BLaER1 treated with 17β-estradiol and CSF1 and Interleukin-3, amounts not matched to agents 10 nM and 100 nM (cell line): ENCODE measurements at regions not wholly inside any gene's neighbourhood (a gene's known extent, or its start where the extent isn't known, plus 50 kb on each side); places are given as distances from the start of the nearest gene placed in this dataset.

Source experiments
- H3K27ac ChIP-seq, 11 experiments: shearing (Covaris generic); formaldehyde crosslinking; 2 replicates each; pipeline ENCODE4 v1.8.1; 2022
- H3K27me3 ChIP-seq, 11 experiments: shearing (Covaris generic); formaldehyde crosslinking; 2 replicates each; pipeline ENCODE4 v1.8.1; 2022
- H3K36me3 ChIP-seq, 11 experiments: shearing (Covaris generic); formaldehyde crosslinking; 2 replicates each; pipeline ENCODE4 v1.8.1; 2022
- H3K4me1 ChIP-seq, 10 experiments: shearing (Covaris generic); formaldehyde crosslinking; 2 replicates each; pipeline ENCODE4 v1.8.1; 2022
- H3K4me2 ChIP-seq, 11 experiments: shearing (Covaris generic); formaldehyde crosslinking; 2 replicates each; pipeline ENCODE4 v1.8.1; 2022
- H3K4me3 ChIP-seq, 10 experiments: shearing (Covaris generic); formaldehyde crosslinking; 2 replicates each; pipeline ENCODE4 v1.8.1; 2022
- H3K9ac ChIP-seq, 11 experiments: shearing (Covaris generic); formaldehyde crosslinking; 2 replicates each; pipeline ENCODE4 v1.8.1; 2022
- H3K9me3 ChIP-seq, 11 experiments: shearing (Covaris generic); formaldehyde crosslinking; replicated peaks in 1 of 11; 2 replicates each; pipeline ENCODE4 v1.8.1; 2022
- H4K20me1 ChIP-seq, 11 experiments: shearing (Covaris generic); formaldehyde crosslinking; 2 replicates each; pipeline ENCODE4 v1.8.1; 2022
- Cebpa-rat ChIP-seq, 11 experiments: shearing (Covaris generic); IDR thresholded peaks; 2 replicates each; pipeline ENCODE4 v1.8.1; 2022

DNA sequence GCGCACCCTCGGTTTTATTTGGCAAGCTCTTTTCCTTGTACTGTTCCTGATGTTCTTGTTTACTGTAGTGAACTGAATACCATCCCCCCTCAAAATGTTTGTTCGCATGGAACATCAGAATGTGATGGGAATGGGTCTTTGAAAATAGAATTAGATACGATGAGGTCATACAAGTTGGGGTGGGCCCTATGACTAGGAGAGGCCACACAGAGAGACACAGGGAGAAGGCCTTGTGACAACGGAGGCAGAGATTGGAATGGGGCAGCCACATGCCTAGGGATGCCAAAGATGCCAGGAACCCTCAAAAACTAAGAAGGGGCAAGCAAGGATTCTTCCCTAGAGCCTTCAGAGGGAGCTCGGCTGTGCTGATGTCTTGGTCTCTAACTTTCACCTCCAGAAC, 123.6 kb downstream of the FAM204A start:
- Histone ChIP-seq H3K4me1 (peaks cover 2 to 13% (median 7%) of the 10 kb centered on the region in 10 experiments), H3K4me2 (no peak overlapping the region), H3K27me3 (no peaks in the 10 kb centered on the region), H3K9ac (no peak overlapping the region), H4K20me1 (no peaks in the 10 kb centered on the region), H3K4me3 (no peak overlapping the region), H3K36me3 (no peaks in the 10 kb centered on the region), H3K9me3 (peaks cover 0 to 4% (median 0%) of the 10 kb centered on the region in 11 experiments; a peak in 2 of 22 replicates), H3K27ac (no peak overlapping the region)
- TF ChIP-seq Cebpa-rat (IDR thresholded peaks at IDR 0.05) = no peak

DNA sequence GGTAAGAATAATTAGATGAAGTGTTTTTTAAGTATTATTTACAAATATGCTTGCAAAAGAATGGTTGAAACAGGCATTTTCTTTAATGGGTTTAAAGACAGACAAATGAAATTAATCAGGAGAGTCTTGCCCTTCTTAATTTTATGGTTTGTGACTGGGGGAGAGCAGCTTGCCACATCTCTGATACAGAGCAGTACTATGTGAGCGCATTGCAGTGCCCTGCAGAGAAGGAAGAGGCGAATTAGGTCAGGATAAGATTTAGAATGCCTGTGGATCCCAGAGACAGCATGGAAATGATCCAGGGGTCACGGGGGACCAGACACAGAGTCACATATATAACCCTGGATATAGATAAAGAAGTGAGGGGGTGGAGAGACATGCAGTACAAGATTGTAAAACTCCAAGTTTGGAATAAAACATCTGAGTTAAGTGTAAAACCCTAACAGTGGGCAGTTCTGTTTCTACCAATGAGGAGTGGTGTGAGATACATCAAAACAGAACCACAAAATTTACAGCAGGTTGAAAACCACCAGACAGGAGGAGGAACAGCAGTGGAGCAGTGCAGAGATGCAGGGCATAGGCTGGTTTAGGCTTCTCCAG, 125.5 kb downstream of the FAM204A start:
- peaks cover 11 to 29% (median 19%) of the 10 kb centered on the region in 10 experiments for H3K4me1 ChIP-seq
- H3K4me2 ChIP-seq = no peak overlapping the region
- no peaks in the 10 kb centered on the region for H3K27me3 ChIP-seq
- H3K27ac ChIP-seq = no peak overlapping the region
- TF ChIP-seq Cebpa-rat (IDR thresholded peaks at IDR 0.05) = no peak
- no peaks in the 10 kb centered on the region for H3K9me3 ChIP-seq
- H4K20me1 ChIP-seq = no peaks in the 10 kb centered on the region
- no peak overlapping the region for H3K9ac ChIP-seq
- no peak overlapping the region for H3K4me3 ChIP-seq
- no peaks in the 10 kb centered on the region for H3K36me3 ChIP-seq

DNA sequence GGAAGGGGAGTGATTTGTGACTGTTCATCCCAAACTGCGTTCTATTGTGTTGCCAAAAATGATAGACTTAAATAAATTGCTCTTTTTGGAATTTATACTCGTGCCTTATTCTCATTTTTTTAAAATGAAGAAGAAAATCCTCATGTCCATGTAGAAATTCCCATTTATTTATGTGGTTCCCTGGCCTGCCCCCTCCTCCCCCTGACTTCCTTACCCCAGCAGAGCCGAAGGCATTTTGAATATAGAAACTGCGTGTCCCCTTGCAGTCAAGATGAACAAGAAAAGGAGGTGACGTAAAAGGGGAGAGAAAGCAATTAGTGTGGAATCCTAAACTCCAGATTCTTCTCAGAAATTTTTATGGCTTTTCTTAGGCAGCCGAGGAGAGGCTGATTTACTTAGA, 126.1 kb downstream of the FAM204A start:
- no peak overlapping the region for H3K9ac ChIP-seq
- H3K27me3 ChIP-seq = no peaks in the 10 kb centered on the region
- H3K4me3 ChIP-seq = no peak overlapping the region
- H3K27ac ChIP-seq = no peak overlapping the region
- H3K4me2 ChIP-seq = no peak overlapping the region
- H3K4me1 ChIP-seq = peaks cover 11 to 29% (median 19%) of the 10 kb centered on the region in 10 experiments
- H4K20me1 ChIP-seq = no peaks in the 10 kb centered on the region
- H3K9me3 ChIP-seq = no peaks in the 10 kb centered on the region
- no peaks in the 10 kb centered on the region for H3K36me3 ChIP-seq
- no peak for TF ChIP-seq Cebpa-rat (IDR thresholded peaks at IDR 0.05)

DNA sequence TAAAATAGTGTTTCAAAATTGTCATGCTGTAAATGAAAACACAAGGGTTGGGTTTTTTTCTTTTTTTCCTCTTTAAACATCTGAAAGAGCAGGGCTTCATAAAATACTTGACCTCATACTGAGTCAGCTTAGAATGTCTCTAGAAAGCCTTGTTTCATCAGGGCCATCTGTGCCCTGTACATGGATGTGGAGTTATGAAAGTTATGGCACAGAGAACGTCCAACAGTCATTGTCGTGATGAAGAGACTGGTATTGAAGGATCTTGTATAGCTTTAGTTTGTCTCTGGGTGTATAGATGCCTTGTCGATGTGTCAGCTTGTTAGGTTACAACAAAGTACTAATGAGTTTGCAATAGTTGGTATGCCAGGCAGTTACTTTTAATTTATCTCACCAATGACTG, 127.3 kb downstream of the FAM204A start:
- H3K27ac ChIP-seq = no peak overlapping the region
- no peaks in the 10 kb centered on the region for H4K20me1 ChIP-seq
- H3K9ac ChIP-seq = no peak overlapping the region
- H3K4me2 ChIP-seq = no peak overlapping the region; a peak in 1 of 22 replicates
- no peaks in the 10 kb centered on the region for H3K27me3 ChIP-seq
- no peaks in the 10 kb centered on the region for H3K36me3 ChIP-seq
- H3K4me1 ChIP-seq = peaks cover 11 to 29% (median 19%) of the 10 kb centered on the region in 10 experiments
- H3K9me3 ChIP-seq = no peaks in the 10 kb centered on the region
- TF ChIP-seq Cebpa-rat (IDR thresholded peaks at IDR 0.05) = no peak
- H3K4me3 ChIP-seq = no peak overlapping the region

DNA sequence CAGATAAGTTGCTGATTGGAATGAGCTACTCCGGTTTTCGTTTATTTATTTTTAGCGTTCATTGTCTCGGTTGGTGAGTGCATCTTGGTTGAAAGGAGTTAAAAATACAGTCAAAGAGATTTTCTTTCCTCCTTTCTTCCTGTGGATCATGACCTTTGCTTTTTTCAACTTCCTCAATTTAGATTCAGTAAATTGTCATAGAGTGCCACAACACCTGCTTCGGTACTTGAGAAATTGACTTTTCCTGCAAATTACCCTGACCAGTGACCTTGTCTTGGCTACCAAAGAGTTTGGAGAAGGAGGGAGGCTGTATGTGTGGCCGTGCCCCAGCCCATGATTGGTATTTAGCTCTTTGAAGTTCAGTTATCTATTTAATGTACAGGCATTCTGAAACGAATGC, 128.7 kb downstream of the FAM204A start:
- no peaks in the 10 kb centered on the region for H3K36me3 ChIP-seq
- no peak for TF ChIP-seq Cebpa-rat (IDR thresholded peaks at IDR 0.05)
- peaks cover 11 to 29% (median 19%) of the 10 kb centered on the region in 10 experiments for H3K4me1 ChIP-seq
- peak overlapping the region in 1 of 10 experiments; percentile 6; a peak in 2 of 20 replicates for H3K4me3 ChIP-seq
- no peaks in the 10 kb centered on the region for H3K27me3 ChIP-seq
- H3K9ac ChIP-seq = no peak overlapping the region
- peak overlapping the region in 5 of 11 experiments; percentile 22 to 29 (median 27); a peak in 3 of 22 replicates for H3K27ac ChIP-seq
- peak overlapping the region; percentile 38 to 82 (median 70) for H3K4me2 ChIP-seq
- H4K20me1 ChIP-seq = no peaks in the 10 kb centered on the region
- no peaks in the 10 kb centered on the region for H3K9me3 ChIP-seq

DNA sequence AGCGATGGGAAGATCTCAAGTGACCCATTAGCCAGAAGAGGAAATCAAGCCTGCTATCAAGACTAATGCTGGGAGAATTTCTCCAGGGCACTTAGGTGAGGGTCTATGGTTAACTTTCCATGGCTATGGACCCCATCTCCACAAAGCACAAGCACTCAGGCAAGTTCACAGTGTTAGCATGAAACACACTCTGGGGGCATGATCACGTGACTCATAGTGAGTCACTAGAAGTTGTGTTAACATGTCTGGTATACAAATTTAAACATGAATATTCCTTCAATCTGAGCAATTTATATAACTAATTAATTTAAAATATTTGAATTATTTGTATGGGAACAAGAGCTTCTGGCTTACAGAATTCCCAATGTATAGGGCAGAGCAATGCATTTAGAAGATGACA, 131.8 kb downstream of the FAM204A start:
- H3K27me3 ChIP-seq = no peaks in the 10 kb centered on the region
- peaks cover 0 to 2% (median 0%) of the 10 kb centered on the region in 11 experiments; a peak in 2 of 22 replicates for H3K9me3 ChIP-seq
- no peak overlapping the region for H3K4me2 ChIP-seq
- H3K4me3 ChIP-seq = no peak overlapping the region
- peaks cover 11 to 29% (median 19%) of the 10 kb centered on the region in 10 experiments for H3K4me1 ChIP-seq
- no peaks in the 10 kb centered on the region for H4K20me1 ChIP-seq
- H3K9ac ChIP-seq = no peak overlapping the region
- no peaks in the 10 kb centered on the region for H3K36me3 ChIP-seq
- no peak for TF ChIP-seq Cebpa-rat (IDR thresholded peaks at IDR 0.05)
- H3K27ac ChIP-seq = no peak overlapping the region

DNA sequence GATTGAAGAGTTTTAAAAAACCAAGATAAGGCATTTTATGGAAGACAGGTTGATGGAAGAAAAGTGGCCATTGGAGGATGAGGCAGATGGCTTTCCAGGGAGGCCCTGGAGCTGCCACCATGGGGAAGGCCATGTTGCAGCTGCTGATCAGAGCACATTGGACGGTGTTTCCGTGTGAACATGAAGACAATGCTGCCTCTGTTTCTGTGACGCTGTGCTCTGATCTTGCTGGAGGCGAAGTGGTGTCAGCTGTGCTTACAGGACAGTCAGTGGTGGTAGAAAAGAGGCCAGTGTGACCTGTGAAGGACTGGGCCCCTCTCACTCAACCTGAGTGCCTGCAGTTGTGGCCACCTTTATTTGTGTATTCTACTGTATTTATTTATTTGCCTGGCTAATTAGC, 132.9 kb downstream of the FAM204A start:
- Histone ChIP-seq H3K9me3 (peaks cover 0 to 5% (median 0%) of the 10 kb centered on the region in 11 experiments; a peak in 2 of 22 replicates), H3K4me3 (no peak overlapping the region), H3K27me3 (no peaks in the 10 kb centered on the region), H4K20me1 (no peaks in the 10 kb centered on the region), H3K27ac (no peak overlapping the region), H3K9ac (no peak overlapping the region), H3K36me3 (no peaks in the 10 kb centered on the region), H3K4me2 (no peak overlapping the region), H3K4me1 (peaks cover 12 to 25% (median 18%) of the 10 kb centered on the region in 10 experiments)
- TF ChIP-seq Cebpa-rat (IDR thresholded peaks at IDR 0.05) = no peak

DNA sequence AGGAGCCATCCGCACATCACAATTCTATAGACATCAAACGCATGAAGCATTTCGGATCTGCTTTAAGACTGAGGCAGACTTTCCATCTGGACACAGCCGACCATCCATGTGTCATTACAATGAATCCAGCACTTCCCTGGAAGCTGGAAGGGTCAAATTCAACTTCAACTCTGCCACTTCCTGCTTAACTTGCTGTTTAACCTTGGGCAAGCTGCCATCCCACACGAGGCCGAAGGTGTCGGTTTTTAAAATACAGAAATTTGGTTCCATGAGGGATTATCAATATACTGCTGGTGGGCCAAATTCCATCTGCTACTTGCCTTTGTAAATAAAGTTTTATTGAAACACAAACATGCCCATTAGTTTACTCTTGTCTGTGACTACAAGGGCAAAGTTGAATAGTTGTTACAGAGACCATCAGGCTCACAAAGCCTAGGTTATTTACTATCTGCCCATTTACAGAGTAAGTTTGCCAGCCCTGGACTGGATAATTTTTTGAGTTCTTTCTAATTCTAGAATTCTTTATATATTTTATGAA, 134.6 kb downstream of the FAM204A start:
- H4K20me1 ChIP-seq = no peaks in the 10 kb centered on the region
- no peaks in the 10 kb centered on the region for H3K27me3 ChIP-seq
- no peak overlapping the region for H3K9ac ChIP-seq
- H3K4me3 ChIP-seq = no peak overlapping the region
- no peaks in the 10 kb centered on the region for H3K36me3 ChIP-seq
- no peak overlapping the region for H3K27ac ChIP-seq
- no peak for TF ChIP-seq Cebpa-rat (IDR thresholded peaks at IDR 0.05)
- no peak overlapping the region for H3K4me2 ChIP-seq
- peaks cover 0 to 5% (median 0%) of the 10 kb centered on the region in 11 experiments; a peak in 2 of 22 replicates for H3K9me3 ChIP-seq
- H3K4me1 ChIP-seq = peaks cover 5 to 18% (median 10%) of the 10 kb centered on the region in 10 experiments

DNA sequence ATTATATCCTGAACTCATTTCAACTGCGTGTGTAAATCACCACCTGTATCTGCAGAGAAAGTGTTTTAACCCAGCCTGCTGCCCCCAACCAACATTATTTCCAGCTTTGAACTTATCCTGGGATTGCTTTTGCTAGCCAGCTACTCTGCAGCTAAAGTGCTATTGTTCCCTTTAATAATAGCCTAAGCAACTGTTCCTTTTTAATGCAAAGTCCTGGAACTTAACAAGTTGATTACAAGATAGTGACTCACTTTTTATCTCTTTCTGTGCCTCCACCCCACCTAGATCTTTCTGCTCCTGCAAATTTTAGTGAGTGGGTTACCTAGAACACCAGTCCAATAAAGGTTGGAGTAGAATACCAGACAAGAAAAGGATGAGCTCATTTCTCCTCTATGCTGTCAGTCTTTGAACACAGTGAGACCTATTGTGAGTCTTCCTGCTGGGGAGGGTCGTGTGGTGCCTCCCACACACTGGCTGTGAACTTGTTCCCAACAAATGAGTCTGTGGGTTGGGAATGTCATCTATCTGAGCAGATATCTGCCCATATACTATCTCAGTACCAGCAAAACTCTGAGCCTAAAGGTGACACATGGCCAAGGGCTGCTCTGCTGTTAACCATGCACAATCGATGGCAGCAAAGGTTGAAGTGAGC, 137.7 kb downstream of the FAM204A start:
- H3K36me3 ChIP-seq = no peaks in the 10 kb centered on the region
- H4K20me1 ChIP-seq = no peaks in the 10 kb centered on the region
- no peaks in the 10 kb centered on the region for H3K27me3 ChIP-seq
- H3K27ac ChIP-seq = no peak overlapping the region
- no peak overlapping the region for H3K4me3 ChIP-seq
- TF ChIP-seq Cebpa-rat (IDR thresholded peaks at IDR 0.05) = no peak
- H3K4me1 ChIP-seq = peaks cover 4 to 17% (median 8%) of the 10 kb centered on the region in 10 experiments; a peak in 19 of 20 replicates
- peak overlapping the region in 1 of 11 experiments; percentile 63; a peak in 2 of 22 replicates for H3K4me2 ChIP-seq
- H3K9ac ChIP-seq = no peak overlapping the region
- H3K9me3 ChIP-seq = peaks cover 0 to 5% (median 0%) of the 10 kb centered on the region in 11 experiments; a peak in 2 of 22 replicates
